ENCODE measurements at regions not wholly inside any gene's neighbourhood (a gene's known extent, or its start where the extent isn't known, plus 50 kb on each side); places are given as distances from the start of the nearest gene placed in this dataset.
"Not testable (repeated sequence)": the region's sequence is repeated elsewhere in the genome, so short reads cannot be mapped to it uniquely, and the experiment has no call there.

- DNase-seq (ENCODE audit: extremely low read depth, low read depth): no peak
- no peak for TF ChIP-seq CTCF (IDR thresholded peaks at IDR 0.05; ENCODE audit: low read depth, low read length)
Measured at GRCh38 chr12:34142430-34142829, 120.1 kb downstream of the ALG10 start.

- TF ChIP-seq CTCF (IDR thresholded peaks at IDR 0.05; ENCODE audit: low read depth, low read length): no peak
- no peak for DNase-seq (ENCODE audit: extremely low read depth, low read depth)
Measured at GRCh38 chr12:34151019-34151418, 128.7 kb downstream of the ALG10 start.

GRCh38 chr12:34163443-34163842, 141.1 kb downstream of the ALG10 start:
- DNase-seq (ENCODE audit: extremely low read depth, low read depth): no peak
- TF ChIP-seq CTCF (IDR thresholded peaks at IDR 0.05; ENCODE audit: low read depth, low read length): no peak

- no peak for TF ChIP-seq CTCF (IDR thresholded peaks at IDR 0.05; ENCODE audit: low read depth, low read length)
Measured at GRCh38 chr12:34166427-34167060, 144.2 kb downstream of the ALG10 start.

GRCh38 chr12:34168507-34168906, 146.2 kb downstream of the ALG10 start:
- not testable (repeated sequence) for DNase-seq (ENCODE audit: extremely low read depth, low read depth)

More at GRCh38 chr12:34166427-34167060, 144.2 kb downstream of the ALG10 start:
- no peak for DNase-seq (ENCODE audit: extremely low read depth, low read depth)

GRCh38 chr12:34186492-34186891, 164.2 kb downstream of the ALG10 start:
- TF ChIP-seq CTCF (IDR thresholded peaks at IDR 0.05; ENCODE audit: low read depth, low read length): no peak
- DNase-seq (ENCODE audit: extremely low read depth, low read depth): no peak

- no peak for TF ChIP-seq CTCF (IDR thresholded peaks at IDR 0.05; ENCODE audit: low read depth, low read length)
- no peak for DNase-seq (ENCODE audit: extremely low read depth, low read depth)
Measured at GRCh38 chr12:34188974-34189373, 166.7 kb downstream of the ALG10 start.

- no peak for DNase-seq (ENCODE audit: extremely low read depth, low read depth)
- no peak for TF ChIP-seq CTCF (IDR thresholded peaks at IDR 0.05; ENCODE audit: low read depth, low read length)
Measured at GRCh38 chr12:34190054-34190453, 167.8 kb downstream of the ALG10 start.
